ENCODE measurements at regions not wholly inside any gene's neighbourhood (a gene's known extent, or its start where the extent isn't known, plus 50 kb on each side); places are given as distances from the start of the nearest gene placed in this dataset.

DNA sequence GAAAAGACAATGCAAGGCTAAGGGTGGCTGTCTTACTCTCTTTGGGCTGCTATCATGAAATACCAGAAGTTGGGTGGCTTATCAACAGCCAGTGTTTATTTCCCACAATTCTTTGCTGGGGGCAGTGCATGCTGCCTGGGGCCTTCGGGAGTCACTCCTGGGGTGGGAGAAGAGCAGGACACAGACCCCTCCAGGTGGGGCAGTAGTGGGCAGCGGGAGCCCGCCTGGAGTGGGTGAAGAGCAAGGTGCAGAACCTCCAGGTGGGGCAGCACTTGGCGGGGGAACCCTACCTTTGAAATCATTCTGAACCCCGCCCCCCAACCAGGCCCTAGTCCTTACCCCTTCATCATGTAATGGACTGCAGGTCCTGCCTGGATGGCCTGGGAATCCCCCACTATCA is 69.6 kb upstream of the THBS2 start:
- no peak for DNase-seq
- Histone ChIP-seq H3K9me3 (no peaks in the 10 kb centered on the region), H3K4me1 (no peaks in the 10 kb centered on the region), H3K27me3 (peaks cover 0 to 4% (median under 1%) of the 10 kb centered on the region in 3 donors), H3K27ac (no peak overlapping the region), H3K4me3 (no peak overlapping the region), H3K36me3 (no peaks in the 10 kb centered on the region)
- intact Hi-C loops (cut with DNase I; ENCODE audit: low total_unique reads) (no loop called here), in situ Hi-C loops (cut with MboI; ENCODE audit: low sequenced_read_pairs in 4 of 4) (no loop called here)
- ATAC-seq: no peak
- no peak for TF ChIP-seq POLR2A (IDR thresholded peaks at IDR 0.05)
- TF ChIP-seq, protein P1, sequence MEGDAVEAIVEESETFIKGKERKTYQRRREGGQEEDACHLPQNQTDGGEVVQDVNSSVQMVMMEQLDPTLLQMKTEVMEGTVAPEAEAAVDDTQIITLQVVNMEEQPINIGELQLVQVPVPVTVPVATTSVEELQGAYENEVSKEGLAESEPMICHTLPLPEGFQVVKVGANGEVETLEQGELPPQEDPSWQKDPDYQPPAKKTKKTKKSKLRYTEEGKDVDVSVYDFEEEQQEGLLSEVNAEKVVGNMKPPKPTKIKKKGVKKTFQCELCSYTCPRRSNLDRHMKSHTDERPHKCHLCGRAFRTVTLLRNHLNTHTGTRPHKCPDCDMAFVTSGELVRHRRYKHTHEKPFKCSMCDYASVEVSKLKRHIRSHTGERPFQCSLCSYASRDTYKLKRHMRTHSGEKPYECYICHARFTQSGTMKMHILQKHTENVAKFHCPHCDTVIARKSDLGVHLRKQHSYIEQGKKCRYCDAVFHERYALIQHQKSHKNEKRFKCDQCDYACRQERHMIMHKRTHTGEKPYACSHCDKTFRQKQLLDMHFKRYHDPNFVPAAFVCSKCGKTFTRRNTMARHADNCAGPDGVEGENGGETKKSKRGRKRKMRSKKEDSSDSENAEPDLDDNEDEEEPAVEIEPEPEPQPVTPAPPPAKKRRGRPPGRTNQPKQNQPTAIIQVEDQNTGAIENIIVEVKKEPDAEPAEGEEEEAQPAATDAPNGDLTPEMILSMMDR (IDR thresholded peaks at IDR 0.05 in 4 of 5, conservative IDR thresholded peaks at IDR 0.05 in 1 of 5): no peak

DNA sequence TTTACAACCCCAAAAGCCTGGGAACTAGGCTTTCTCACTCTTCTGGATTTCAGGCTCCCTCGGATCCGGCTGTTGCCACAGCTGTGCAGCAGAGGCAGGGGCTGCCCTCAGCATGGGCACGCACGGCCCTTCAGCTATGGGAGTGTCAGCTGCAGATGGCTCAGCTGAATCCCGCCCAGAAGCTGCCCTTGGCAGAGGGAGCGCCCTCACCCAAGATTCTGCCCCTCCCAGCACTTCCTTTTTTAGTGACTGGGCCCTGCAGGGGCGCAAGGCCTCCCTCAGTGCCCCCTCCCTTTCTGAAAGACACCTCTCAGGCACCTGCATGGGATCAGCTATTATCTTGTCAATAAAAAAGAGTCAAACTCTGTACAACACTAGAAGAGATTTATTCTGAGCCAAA is 67.9 kb upstream of the THBS2 start:
- intact Hi-C loops (cut with DNase I; ENCODE audit: low total_unique reads): no loop called here
- Histone ChIP-seq H3K27ac (no peak overlapping the region), H3K9me3 (no peaks in the 10 kb centered on the region), H3K4me3 (no peak overlapping the region), H3K27me3 (peaks cover 0 to 4% (median 4%) of the 10 kb centered on the region in 3 donors), H3K36me3 (no peaks in the 10 kb centered on the region), H3K4me1 (no peaks in the 10 kb centered on the region)
- in situ Hi-C loops (cut with MboI; ENCODE audit: low sequenced_read_pairs in 4 of 4): no loop called here
- TF ChIP-seq POLR2A (IDR thresholded peaks at IDR 0.05): no peak
- TF ChIP-seq, protein P1 (IDR thresholded peaks at IDR 0.05 in 4 of 5, conservative IDR thresholded peaks at IDR 0.05 in 1 of 5): no peak
- ATAC-seq: no peak
- DNase-seq: no peak

DNA sequence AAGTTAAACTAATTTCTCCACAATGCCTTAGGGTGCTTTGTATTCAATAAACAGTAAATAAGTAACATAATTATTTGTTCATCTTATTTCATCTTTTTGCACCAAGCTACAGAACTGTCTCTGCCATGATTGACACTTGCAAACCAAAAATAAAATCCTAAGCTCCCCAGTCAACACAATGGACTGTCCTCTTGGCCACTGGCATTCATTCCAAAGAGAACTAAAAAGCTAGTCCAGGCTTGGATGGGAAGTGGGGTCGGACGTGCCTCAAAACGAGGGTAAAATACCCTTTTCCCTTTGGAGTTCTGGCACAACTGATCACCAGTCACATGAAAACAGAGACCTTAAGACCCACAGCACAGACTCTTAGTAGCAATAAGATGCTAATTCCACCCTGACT is 66.4 kb upstream of the THBS2 start:
- Histone ChIP-seq H3K27me3 (peaks cover 0 to 4% (median 4%) of the 10 kb centered on the region in 3 donors), H3K4me1 (no peaks in the 10 kb centered on the region), H3K9me3 (no peaks in the 10 kb centered on the region), H3K27ac (no peak overlapping the region), H3K36me3 (no peaks in the 10 kb centered on the region), H3K4me3 (no peak overlapping the region)
- intact Hi-C loops (cut with DNase I; ENCODE audit: low total_unique reads): no loop called here
- DNase-seq (no peak), ATAC-seq (no peak)
- TF ChIP-seq, protein P1 (IDR thresholded peaks at IDR 0.05 in 4 of 5, conservative IDR thresholded peaks at IDR 0.05 in 1 of 5): no peak
- TF ChIP-seq POLR2A (IDR thresholded peaks at IDR 0.05): no peak
- in situ Hi-C loops (cut with MboI; ENCODE audit: low sequenced_read_pairs in 4 of 4): no loop called here

DNA sequence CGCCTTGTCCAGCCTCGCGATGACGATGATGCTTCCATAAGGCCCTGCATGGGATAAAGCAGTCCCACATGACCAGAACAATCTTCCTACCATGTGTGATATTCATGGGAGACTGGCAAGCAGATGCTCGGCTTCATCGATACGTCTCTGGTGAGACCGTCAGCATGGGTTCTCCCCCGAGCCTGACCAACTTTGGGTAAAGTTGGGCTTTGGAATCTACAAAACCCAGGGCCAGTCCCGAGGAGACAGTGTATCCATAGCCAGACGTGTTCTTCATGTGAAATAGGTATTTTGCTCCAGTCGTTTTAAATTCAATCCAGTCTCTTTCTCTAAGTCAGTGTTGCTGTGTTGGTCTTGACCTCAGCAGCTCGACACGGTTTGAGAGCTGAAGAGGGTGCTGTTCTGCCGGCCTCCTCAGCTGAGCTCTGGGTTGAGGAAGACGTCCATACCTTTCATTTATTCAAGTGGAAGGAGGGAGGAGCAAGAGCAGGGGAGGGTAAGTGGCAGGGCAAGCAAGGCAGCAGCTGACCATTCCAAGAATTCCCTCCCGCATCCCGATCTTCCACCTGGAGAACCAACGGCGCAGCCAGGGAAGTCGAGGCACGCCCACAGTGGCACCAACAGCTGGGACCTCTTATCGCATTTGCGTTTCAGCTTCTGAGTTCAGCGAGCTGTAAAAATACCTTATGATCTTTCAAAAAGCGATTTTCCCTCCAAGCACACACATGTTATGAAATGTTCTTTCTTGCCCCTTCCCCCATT is 64.0 kb upstream of the THBS2 start:
- peaks cover 0 to 4% (median 4%) of the 10 kb centered on the region in 3 donors for H3K27me3 ChIP-seq
- intact Hi-C loops (cut with DNase I; ENCODE audit: low total_unique reads): no loop called here

More for the DNA sequence above, 64.0 kb upstream of the THBS2 start:
- ATAC-seq (no peak), DNase-seq (no peak)
- H3K4me1 ChIP-seq: no peaks in the 10 kb centered on the region
- no peak overlapping the region for H3K4me3 ChIP-seq
- no peaks in the 10 kb centered on the region for H3K36me3 ChIP-seq
- H3K27ac ChIP-seq: no peak overlapping the region
- in situ Hi-C loops (cut with MboI; ENCODE audit: low sequenced_read_pairs in 4 of 4): no loop called here
- TF ChIP-seq POLR2A (IDR thresholded peaks at IDR 0.05): no peak
- TF ChIP-seq, protein P1 (IDR thresholded peaks at IDR 0.05 in 4 of 5, conservative IDR thresholded peaks at IDR 0.05 in 1 of 5): no peak
- no peaks in the 10 kb centered on the region for H3K9me3 ChIP-seq
